ENCODE measurements at regions not wholly inside any gene's neighbourhood (a gene's known extent, or its start where the extent isn't known, plus 50 kb on each side); places are given as distances from the start of the nearest gene placed in this dataset.
"Not testable (repeated sequence)": the region's sequence is repeated elsewhere in the genome, so short reads cannot be mapped to it uniquely, and the experiment has no call there.

GRCh38 chr1:229857585-229857984 is 209.5 kb upstream of the GALNT2 start:
- DNase-seq (ENCODE audit: low spot score), result no peak

- DNase-seq (ENCODE audit: low spot score), result no peak
Measured at GRCh38 chr1:229859026-229859425, 208.0 kb upstream of the GALNT2 start.

GRCh38 chr1:229860926-229861325 is 206.1 kb upstream of the GALNT2 start:
- no peak for DNase-seq (ENCODE audit: low spot score)

GRCh38 chr1:229862017-229862774 is 204.8 kb upstream of the GALNT2 start:
- DNase-seq (ENCODE audit: low spot score), result no peak

- DNase-seq (ENCODE audit: low spot score), result no peak
Measured at GRCh38 chr1:229863651-229864545, 203.1 kb upstream of the GALNT2 start.

GRCh38 chr1:229864686-229865230 is 202.3 kb upstream of the GALNT2 start:
- no peak for DNase-seq (ENCODE audit: low spot score)

GRCh38 chr1:229865321-229865720 is 201.7 kb upstream of the GALNT2 start:
- not testable (repeated sequence) for DNase-seq (ENCODE audit: low spot score)

- DNase-seq (ENCODE audit: low spot score), result no peak
Measured at GRCh38 chr1:229867726-229868125, 199.3 kb upstream of the GALNT2 start.

GRCh38 chr1:229869240-229869639 is 197.8 kb upstream of the GALNT2 start:
- no peak for DNase-seq (ENCODE audit: low spot score)

GRCh38 chr1:229869687-229870086 is 197.4 kb upstream of the GALNT2 start:
- DNase-seq (ENCODE audit: low spot score), result no peak

- no peak for DNase-seq (ENCODE audit: low spot score)
Measured at GRCh38 chr1:229870381-229870780, 196.7 kb upstream of the GALNT2 start.

GRCh38 chr1:229871078-229871676 is 195.9 kb upstream of the GALNT2 start:
- no peak for DNase-seq (ENCODE audit: low spot score)

GRCh38 chr1:229874136-229874535 is 192.9 kb upstream of the GALNT2 start:
- no peak for DNase-seq (ENCODE audit: low spot score)

- no peak for DNase-seq (ENCODE audit: low spot score)
Measured at GRCh38 chr1:229874609-229875008, 192.4 kb upstream of the GALNT2 start.

GRCh38 chr1:229875086-229875485 is 192.0 kb upstream of the GALNT2 start:
- no peak for DNase-seq (ENCODE audit: low spot score)

GRCh38 chr1:229879746-229880145 is 187.3 kb upstream of the GALNT2 start:
- DNase-seq (ENCODE audit: low spot score), result no peak

- DNase-seq (ENCODE audit: low spot score), result no peak
Measured at GRCh38 chr1:229880271-229881170, 186.5 kb upstream of the GALNT2 start.

- no peak for DNase-seq (ENCODE audit: low spot score)
Measured at GRCh38 chr1:229882621-229883020, 184.4 kb upstream of the GALNT2 start.

- DNase-seq (ENCODE audit: low spot score), result no peak
Measured at GRCh38 chr1:229883504-229884200, 183.4 kb upstream of the GALNT2 start.

- DNase-seq (ENCODE audit: low spot score), result no peak
Measured at GRCh38 chr1:229884765-229885164, 182.3 kb upstream of the GALNT2 start.
